GM12878 (cell line): ENCODE measurements at regions not wholly inside any gene's neighbourhood (a gene's known extent, or its start where the extent isn't known, plus 50 kb on each side); places are given as distances from the start of the nearest gene placed in this dataset.

Experiments
- ATAC-seq: fragments of 200-7000 bp; cut with Tn5 transposase; 3 replicates; pipeline ENCODE4 v1.9.1; 2020; ENCODE audit warnings: mild to moderate bottlenecking, moderate library complexity
- BruUV-seq: library from RNA; stranded (reverse); fragments of 400-500 nt; replicated peaks from 2 replicates; lab custom pipeline; 2021; lab: Mats Ljungman, UMichigan
- CTCF ChIA-PET: fragments of 300-600 bp; sonication (Branson Sonifier 250); formaldehyde crosslinking; extraction: SDS; loops from one replicate; lab custom pipeline; 2021; ENCODE audit warnings: inconsistent platforms; lab: Yijun Ruan, JAX
- POLR2A ChIA-PET: fragments of 350-600 bp; formaldehyde crosslinking; extraction: SDS; loops from one replicate; lab custom pipeline; 2021; ENCODE audit warnings: inconsistent platforms; lab: Charles Lee
- RAD21 ChIA-PET: fragments of 300-600 bp; sonication (Branson Sonifier 250); formaldehyde crosslinking; loops from one replicate; lab custom pipeline; 2023; ENCODE audit warnings: antibody characterized with exemption; ENCODE audit not compliant: unreplicated experiment; lab: Charles Lee
- SMC1A ChIA-PET: fragments of 300-600 bp; sonication (Branson Sonifier 250); formaldehyde crosslinking; loops from one replicate; lab custom pipeline; 2023; ENCODE audit not compliant: unreplicated experiment, uncharacterized antibody; lab: Charles Lee
- DNase-seq: peaks from one replicate; pipeline ENCODE4 v3.0.0-alpha.2; 2011; ENCODE audit warnings: low read depth, low spot score
- FAIRE-seq: peaks from 3 replicates; lab custom pipeline; 2011; peaks lifted over from hg19 to GRCh38; lab: Jason Lieb, UNC
- H2AFZ ChIP-seq: 2 replicates; pipeline ENCODE4 v1.6.0; 2011; ENCODE audit warnings: low read depth, low read length, control low read depth; ENCODE audit not compliant: control insufficient read depth
- H3K27ac ChIP-seq: 2 replicates; pipeline ENCODE4 v1.5.1; 2011; ENCODE audit warnings: control low read depth; ENCODE audit not compliant: control insufficient read depth, insufficient read depth
- H3K27me3 ChIP-seq, 2 experiments: replicated peaks in 1 of 2; 2 replicates each; pipeline versions ENCODE4 v1.6.0 to v1.6.1; 2011; ENCODE audit warnings: low read length in 1 of 2; ENCODE audit not compliant: control insufficient read depth in 2 of 2, insufficient read depth in 2 of 2
- H3K36me3 ChIP-seq, 2 experiments: 2 replicates each; pipeline ENCODE4 v1.5.1; 2011; ENCODE audit warnings: low read length in 1 of 2; ENCODE audit not compliant: control insufficient read depth in 2 of 2, insufficient read depth in 2 of 2
- H3K4me1 ChIP-seq: 2 replicates; pipeline ENCODE4 v1.6.1; 2011; ENCODE audit warnings: mild to moderate bottlenecking, low read length, moderate library complexity, mixed read lengths; ENCODE audit not compliant: control insufficient read depth, insufficient read depth
- H3K4me2 ChIP-seq: 2 replicates; pipeline ENCODE4 v1.6.0; 2011; ENCODE audit warnings: control low read depth; ENCODE audit not compliant: control insufficient read depth, insufficient read depth
- H3K4me3 ChIP-seq: fragments of 200-600 bp; sonication (generic); 2 replicates; pipeline ENCODE4 v1.5.1; 2016
- H3K79me2 ChIP-seq: 2 replicates; pipeline ENCODE4 v1.6.0; 2011; ENCODE audit warnings: low read length; ENCODE audit not compliant: control insufficient read depth, insufficient read depth
- H3K9ac ChIP-seq: 2 replicates; pipeline ENCODE4 v1.8.0; 2011; ENCODE audit warnings: low read length, control low read depth, mixed read lengths; ENCODE audit not compliant: control insufficient read depth, insufficient read depth
- H3K9me3 ChIP-seq: replicated peaks from 3 replicates; pipeline ENCODE4 v1.5.1; 2011; ENCODE audit warnings: mild to moderate bottlenecking, low read length; ENCODE audit not compliant: control insufficient read depth, insufficient read depth
- H4K20me1 ChIP-seq: 2 replicates; pipeline ENCODE4 v1.6.0; 2011; ENCODE audit not compliant: control insufficient read depth, insufficient read depth
- CHD2 ChIP-seq: IDR thresholded peaks from 2 replicates; pipeline ENCODE4 v1.6.1; 2011; ENCODE audit warnings: low read depth, low read length, improper control_type of control experiment, borderline replicate concordance
- FOS ChIP-seq: IDR thresholded peaks from 3 replicates; pipeline ENCODE4 v1.6.1; 2011; ENCODE audit warnings: borderline replicate concordance; ENCODE audit not compliant: insufficient read length; ENCODE audit errors: extremely low read depth
- POLR2A ChIP-seq: IDR thresholded peaks from 2 replicates; pipeline ENCODE4 v1.6.1; 2011; ENCODE audit warnings: low read depth, mild to moderate bottlenecking, low read length
- RBBP5 ChIP-seq: fragments of 200-600 bp; sonication (generic); conservative IDR thresholded peaks from 2 replicates; pipeline ENCODE4 v1.6.1; 2016
- RUNX3 ChIP-seq: IDR thresholded peaks from 2 replicates; pipeline ENCODE4 v1.6.1; 2012; ENCODE audit warnings: low read length, inconsistent platforms
- SRF ChIP-seq, 2 experiments: IDR thresholded peaks; 2 replicates each; pipeline ENCODE4 v1.6.1; 2011; ENCODE audit warnings: low read depth in 2 of 2, low read length in 2 of 2, mild to moderate bottlenecking in 1 of 2, moderate library complexity in 1 of 2
- STAT1 ChIP-seq: fragments of 450-650 bp; conservative IDR thresholded peaks from 2 replicates; pipeline ENCODE4 v1.6.1; 2014; ENCODE audit warnings: antibody characterized with exemption, mild to moderate bottlenecking
- ZBED1 ChIP-seq: IDR thresholded peaks from 2 replicates; pipeline ENCODE4 v1.6.1; 2016; ENCODE audit warnings: borderline replicate concordance
- in situ Hi-C: fragments of 300-500 bp; cut with MboI; formaldehyde crosslinking; loops from 9 replicates; pipeline ENCODE4 v1.14.3; 2018; ENCODE audit warnings: mixed read lengths
- intact Hi-C: fragments of 100-400 bp; cut with micrococcal nuclease; formaldehyde crosslinking; loops from one replicate; pipeline ENCODE4 v1.14.2; 2022; ENCODE audit not compliant: unreplicated experiment
- TF ChIP-seq, protein P1 (sequence below): fragments of 450-650 bp; IDR thresholded peaks from 2 replicates; pipeline ENCODE4 v1.6.1; 2017; ENCODE audit warnings: antibody characterized with exemption, mild to moderate bottlenecking, moderate library complexity
- TF ChIP-seq, protein P2 (sequence below): IDR thresholded peaks from 2 replicates; pipeline ENCODE4 v1.6.1; 2012; ENCODE audit warnings: improper control_type of control experiment, low read depth, low read length; ENCODE audit not compliant: insufficient replicate concordance

DNA sequence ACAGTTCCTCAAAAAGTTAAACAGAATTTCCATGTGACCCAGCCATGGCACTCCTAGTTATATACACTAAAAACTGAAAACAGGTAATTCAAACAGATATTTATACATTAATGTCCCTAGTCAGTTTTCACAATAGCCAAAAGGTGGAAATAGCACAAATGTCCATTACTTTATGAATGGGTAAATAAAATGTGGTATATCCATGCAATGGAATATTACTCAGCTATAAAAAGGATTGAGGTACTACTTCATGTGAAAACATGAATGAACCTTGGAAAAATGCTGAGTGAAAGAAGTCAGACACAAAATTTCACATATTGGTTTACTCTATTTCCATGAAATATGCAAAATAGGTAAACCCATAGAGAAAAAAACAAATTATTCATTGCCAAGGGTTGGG lies 351.8 kb upstream of the AMOT start:
- Histone ChIP-seq H3K4me3 (no peak overlapping the region), H4K20me1 (no peaks in the 10 kb centered on the region), H3K4me1 (no peaks in the 10 kb centered on the region), H3K9ac (no peak overlapping the region), H3K9me3 (no peaks in the 10 kb centered on the region), H3K4me2 (no peak overlapping the region), H3K36me3 (no peaks in the 10 kb centered on the region), H3K27ac (no peak overlapping the region), H3K79me2 (no peaks in the 10 kb centered on the region), H3K27me3 (no peaks in the 10 kb centered on the region), H2AFZ (no peak overlapping the region)
- ATAC-seq (no peak), FAIRE-seq (no peak), DNase-seq (no peak)
- in situ Hi-C loops (no loop called here), intact Hi-C loops (no loop called here)
- ChIA-PET POLR2A (no interaction called here), SMC1A (no interaction called here), RAD21 (no interaction called here), CTCF (no interaction called here)
- TF ChIP-seq, protein P1, sequence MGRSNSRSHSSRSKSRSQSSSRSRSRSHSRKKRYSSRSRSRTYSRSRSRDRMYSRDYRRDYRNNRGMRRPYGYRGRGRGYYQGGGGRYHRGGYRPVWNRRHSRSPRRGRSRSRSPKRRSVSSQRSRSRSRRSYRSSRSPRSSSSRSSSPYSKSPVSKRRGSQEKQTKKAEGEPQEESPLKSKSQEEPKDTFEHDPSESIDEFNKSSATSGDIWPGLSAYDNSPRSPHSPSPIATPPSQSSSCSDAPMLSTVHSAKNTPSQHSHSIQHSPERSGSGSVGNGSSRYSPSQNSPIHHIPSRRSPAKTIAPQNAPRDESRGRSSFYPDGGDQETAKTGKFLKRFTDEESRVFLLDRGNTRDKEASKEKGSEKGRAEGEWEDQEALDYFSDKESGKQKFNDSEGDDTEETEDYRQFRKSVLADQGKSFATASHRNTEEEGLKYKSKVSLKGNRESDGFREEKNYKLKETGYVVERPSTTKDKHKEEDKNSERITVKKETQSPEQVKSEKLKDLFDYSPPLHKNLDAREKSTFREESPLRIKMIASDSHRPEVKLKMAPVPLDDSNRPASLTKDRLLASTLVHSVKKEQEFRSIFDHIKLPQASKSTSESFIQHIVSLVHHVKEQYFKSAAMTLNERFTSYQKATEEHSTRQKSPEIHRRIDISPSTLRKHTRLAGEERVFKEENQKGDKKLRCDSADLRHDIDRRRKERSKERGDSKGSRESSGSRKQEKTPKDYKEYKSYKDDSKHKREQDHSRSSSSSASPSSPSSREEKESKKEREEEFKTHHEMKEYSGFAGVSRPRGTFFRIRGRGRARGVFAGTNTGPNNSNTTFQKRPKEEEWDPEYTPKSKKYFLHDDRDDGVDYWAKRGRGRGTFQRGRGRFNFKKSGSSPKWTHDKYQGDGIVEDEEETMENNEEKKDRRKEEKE, result no peak
- no peak for TF ChIP-seq POLR2A
- TF ChIP-seq RUNX3, result no peak
- TF ChIP-seq, protein P2, sequence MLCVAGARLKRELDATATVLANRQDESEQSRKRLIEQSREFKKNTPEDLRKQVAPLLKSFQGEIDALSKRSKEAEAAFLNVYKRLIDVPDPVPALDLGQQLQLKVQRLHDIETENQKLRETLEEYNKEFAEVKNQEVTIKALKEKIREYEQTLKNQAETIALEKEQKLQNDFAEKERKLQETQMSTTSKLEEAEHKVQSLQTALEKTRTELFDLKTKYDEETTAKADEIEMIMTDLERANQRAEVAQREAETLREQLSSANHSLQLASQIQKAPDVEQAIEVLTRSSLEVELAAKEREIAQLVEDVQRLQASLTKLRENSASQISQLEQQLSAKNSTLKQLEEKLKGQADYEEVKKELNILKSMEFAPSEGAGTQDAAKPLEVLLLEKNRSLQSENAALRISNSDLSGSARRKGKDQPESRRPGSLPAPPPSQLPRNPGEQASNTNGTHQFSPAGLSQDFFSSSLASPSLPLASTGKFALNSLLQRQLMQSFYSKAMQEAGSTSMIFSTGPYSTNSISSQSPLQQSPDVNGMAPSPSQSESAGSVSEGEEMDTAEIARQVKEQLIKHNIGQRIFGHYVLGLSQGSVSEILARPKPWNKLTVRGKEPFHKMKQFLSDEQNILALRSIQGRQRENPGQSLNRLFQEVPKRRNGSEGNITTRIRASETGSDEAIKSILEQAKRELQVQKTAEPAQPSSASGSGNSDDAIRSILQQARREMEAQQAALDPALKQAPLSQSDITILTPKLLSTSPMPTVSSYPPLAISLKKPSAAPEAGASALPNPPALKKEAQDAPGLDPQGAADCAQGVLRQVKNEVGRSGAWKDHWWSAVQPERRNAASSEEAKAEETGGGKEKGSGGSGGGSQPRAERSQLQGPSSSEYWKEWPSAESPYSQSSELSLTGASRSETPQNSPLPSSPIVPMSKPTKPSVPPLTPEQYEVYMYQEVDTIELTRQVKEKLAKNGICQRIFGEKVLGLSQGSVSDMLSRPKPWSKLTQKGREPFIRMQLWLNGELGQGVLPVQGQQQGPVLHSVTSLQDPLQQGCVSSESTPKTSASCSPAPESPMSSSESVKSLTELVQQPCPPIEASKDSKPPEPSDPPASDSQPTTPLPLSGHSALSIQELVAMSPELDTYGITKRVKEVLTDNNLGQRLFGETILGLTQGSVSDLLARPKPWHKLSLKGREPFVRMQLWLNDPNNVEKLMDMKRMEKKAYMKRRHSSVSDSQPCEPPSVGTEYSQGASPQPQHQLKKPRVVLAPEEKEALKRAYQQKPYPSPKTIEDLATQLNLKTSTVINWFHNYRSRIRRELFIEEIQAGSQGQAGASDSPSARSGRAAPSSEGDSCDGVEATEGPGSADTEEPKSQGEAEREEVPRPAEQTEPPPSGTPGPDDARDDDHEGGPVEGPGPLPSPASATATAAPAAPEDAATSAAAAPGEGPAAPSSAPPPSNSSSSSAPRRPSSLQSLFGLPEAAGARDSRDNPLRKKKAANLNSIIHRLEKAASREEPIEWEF, result no peak
- TF ChIP-seq CHD2, result no peak
- no peak for TF ChIP-seq FOS
- no peak for TF ChIP-seq ZBED1
- TF ChIP-seq STAT1, result no peak
- no peak for TF ChIP-seq SRF (IDR thresholded peaks at IDR 0.05; ENCODE audit: low read depth in 2 of 2, low read length in 2 of 2)
- TF ChIP-seq RBBP5, result no peak
- no TSS peak for BruUV-seq
